Skeletal muscle tissue (tissue), 3 donors: ENCODE measurements at regions not wholly inside any gene's neighbourhood (a gene's known extent, or its start where the extent isn't known, plus 50 kb on each side); places are given as distances from the start of the nearest gene placed in this dataset.
"Not testable (repeated sequence)": the region's sequence is repeated elsewhere in the genome, so short reads cannot be mapped to it uniquely, and the experiment has no call there.

ENCODE experiments used
- H3K27ac ChIP-seq: one replicate; pipeline ENCODE4 v1.7.0; 2013; ENCODE audit warnings: mild to moderate bottlenecking, low read depth, low read length, inconsistent platforms
- H3K27me3 ChIP-seq, 3 donors: one replicate each; pipeline ENCODE4 v1.7.0; 2013; ENCODE audit warnings: low read length in 3 of 3; ENCODE audit not compliant: control insufficient read depth in 3 of 3, insufficient read depth in 3 of 3
- H3K36me3 ChIP-seq, 3 donors: one replicate each; pipeline ENCODE4 v1.7.0; 2013; ENCODE audit warnings: low read length in 3 of 3; ENCODE audit not compliant: control insufficient read depth in 3 of 3, insufficient read depth in 3 of 3
- H3K4me1 ChIP-seq, 3 donors: one replicate each; pipeline ENCODE4 v1.7.0; 2013; ENCODE audit warnings: low read length in 3 of 3, mild to moderate bottlenecking in 3 of 3; ENCODE audit not compliant: control insufficient read depth in 3 of 3, insufficient read depth in 3 of 3
- H3K4me3 ChIP-seq, 3 donors: one replicate each; pipeline ENCODE4 v1.7.0; 2013; ENCODE audit warnings: low read length in 3 of 3
- H3K9ac ChIP-seq, 3 donors: one replicate each; pipeline ENCODE4 v1.7.0; 2013; ENCODE audit warnings: low read length in 3 of 3, mild to moderate bottlenecking in 3 of 3, moderate library complexity in 2 of 3, low read depth in 1 of 3
- H3K9me3 ChIP-seq, 3 donors: one replicate each; pipeline ENCODE4 v1.7.0; 2013; ENCODE audit warnings: low read length in 3 of 3; ENCODE audit not compliant: control insufficient read depth in 3 of 3
- donor health status: Osteomylitis.

GRCh38 chr7:51452694-51453093 lies 136.1 kb upstream of the COBL start:
- no peak overlapping the region for H3K27ac ChIP-seq
- no peaks in the 10 kb centered on the region for H3K36me3 ChIP-seq

DNA sequence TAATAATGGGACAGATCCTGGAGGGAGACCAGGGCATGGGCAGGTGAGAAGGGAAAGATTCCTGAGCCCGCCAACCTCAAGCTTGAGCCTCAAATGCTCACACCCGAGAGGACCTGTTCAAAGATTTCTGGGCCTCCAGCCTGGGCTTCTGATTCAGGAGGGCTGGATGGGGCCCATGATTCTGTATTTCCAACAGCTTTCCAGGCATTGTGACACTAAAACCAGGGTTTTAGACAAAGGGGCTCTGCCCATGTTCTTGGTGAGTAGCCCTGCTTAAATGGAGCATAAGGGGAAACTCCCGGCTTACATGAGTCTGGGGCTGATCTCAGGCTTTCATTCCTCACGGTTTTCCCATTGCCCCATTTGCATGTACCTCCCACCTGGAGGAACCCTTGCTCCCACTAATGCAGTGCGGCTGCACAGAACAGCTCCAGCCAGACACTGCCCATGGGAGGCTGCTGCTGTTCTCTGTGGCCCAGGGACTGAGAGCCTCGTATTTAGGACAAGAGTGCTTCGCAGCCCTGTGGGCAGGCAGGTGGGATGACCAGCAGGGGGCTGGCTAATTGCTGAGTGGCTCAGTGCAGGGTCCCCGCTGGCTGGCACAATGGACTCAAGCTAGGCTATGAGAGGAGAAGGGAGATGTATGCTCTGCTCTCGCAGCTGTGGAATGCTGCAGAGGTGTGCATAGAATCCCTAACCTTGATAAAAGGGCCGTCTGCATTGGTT lies 135.3 kb upstream of the COBL start:
- no peak overlapping the region for H3K4me3 ChIP-seq
- H3K9ac ChIP-seq = no peak overlapping the region
- no peaks in the 10 kb centered on the region for H3K36me3 ChIP-seq
- no peak overlapping the region for H3K27ac ChIP-seq
- no peaks in the 10 kb centered on the region for H3K27me3 ChIP-seq
- no peaks in the 10 kb centered on the region for H3K9me3 ChIP-seq
- H3K4me1 ChIP-seq = no peaks in the 10 kb centered on the region

More at GRCh38 chr7:51452694-51453093, 136.1 kb upstream of the COBL start:
- H3K9ac ChIP-seq = no peak overlapping the region
- no peaks in the 10 kb centered on the region for H3K4me1 ChIP-seq
- H3K9me3 ChIP-seq = no peaks in the 10 kb centered on the region
- no peaks in the 10 kb centered on the region for H3K27me3 ChIP-seq
- H3K4me3 ChIP-seq = no peak overlapping the region

- no peaks in the 10 kb centered on the region for H3K27me3 ChIP-seq
- no peaks in the 10 kb centered on the region for H3K4me1 ChIP-seq
- no peak overlapping the region for H3K9ac ChIP-seq
- H3K4me3 ChIP-seq = no peak overlapping the region
- no peak overlapping the region for H3K27ac ChIP-seq
- no peaks in the 10 kb centered on the region for H3K36me3 ChIP-seq
- H3K9me3 ChIP-seq = no peaks in the 10 kb centered on the region
These were observed 133.9 kb upstream of the COBL start for GRCh38 chr7:51450541-51450940.

GRCh38 chr7:51446785-51447184 lies 130.2 kb upstream of the COBL start:
- Histone ChIP-seq H3K4me3 (no peak overlapping the region), H3K27me3 (no peaks in the 10 kb centered on the region), H3K27ac (no peak overlapping the region), H3K4me1 (no peaks in the 10 kb centered on the region), H3K9ac (no peak overlapping the region), H3K9me3 (peaks cover 0 to 4% (median 0%) of the 10 kb centered on the region in 3 donors), H3K36me3 (no peaks in the 10 kb centered on the region)

DNA sequence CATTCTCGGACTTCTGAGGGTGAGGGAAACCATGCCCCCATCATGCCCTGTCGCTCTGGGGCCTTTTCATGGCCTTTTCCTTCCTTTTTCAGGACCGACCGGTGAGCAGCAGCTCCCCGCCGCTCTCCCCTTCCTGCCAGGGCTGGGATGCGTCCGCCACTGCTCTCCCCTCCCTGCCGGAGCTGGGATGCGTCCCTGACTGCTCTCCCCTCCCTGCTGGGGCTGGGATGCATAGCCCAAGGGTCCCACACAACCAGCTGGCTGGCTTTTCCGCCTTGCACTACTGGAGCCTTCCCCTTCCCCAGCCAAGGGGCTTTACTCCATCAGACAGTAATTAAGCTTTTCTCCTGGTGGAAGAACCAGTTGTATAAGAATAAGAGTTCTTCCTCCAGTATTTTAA lies 129.7 kb upstream of the COBL start:
- no peak overlapping the region for H3K4me3 ChIP-seq
- no peaks in the 10 kb centered on the region for H3K27me3 ChIP-seq
- H3K9me3 ChIP-seq = peaks cover 0 to 4% (median 0%) of the 10 kb centered on the region in 3 donors
- no peaks in the 10 kb centered on the region for H3K36me3 ChIP-seq
- H3K9ac ChIP-seq = no peak overlapping the region
- H3K4me1 ChIP-seq = no peaks in the 10 kb centered on the region
- H3K27ac ChIP-seq = no peak overlapping the region

DNA sequence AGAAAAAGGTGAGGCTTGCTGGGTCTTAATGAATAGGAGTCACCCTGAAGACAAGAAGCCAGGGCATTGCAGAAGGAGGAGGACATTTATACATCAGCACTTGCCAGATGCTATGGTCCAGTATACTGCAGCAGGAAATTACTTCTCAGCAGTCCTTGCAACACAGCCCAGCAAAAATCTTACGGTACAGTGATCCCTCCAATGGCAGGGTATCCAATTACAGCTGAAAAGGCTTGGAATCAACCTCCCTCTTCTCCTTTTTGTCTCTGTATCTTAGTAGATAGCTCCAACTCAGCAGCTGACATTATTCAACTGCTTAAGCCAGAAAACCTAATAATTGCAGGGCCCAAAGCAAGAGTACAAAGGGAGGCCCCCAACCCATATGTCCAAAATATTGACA lies 128.3 kb upstream of the COBL start:
- Histone ChIP-seq H3K27ac (no peak overlapping the region), H3K27me3 (no peaks in the 10 kb centered on the region), H3K4me1 (no peaks in the 10 kb centered on the region), H3K4me3 (no peak overlapping the region), H3K9me3 (peaks cover 0 to 4% (median 0%) of the 10 kb centered on the region in 3 donors), H3K36me3 (no peaks in the 10 kb centered on the region), H3K9ac (no peak overlapping the region)

GRCh38 chr7:51430480-51431086 lies 114.0 kb upstream of the COBL start:
- Histone ChIP-seq H3K36me3 (no peaks in the 10 kb centered on the region), H3K4me3 (no peak overlapping the region), H3K27ac (no peak overlapping the region), H3K9ac (no peak overlapping the region), H3K9me3 (no peaks in the 10 kb centered on the region), H3K4me1 (peaks cover 0 to 3% (median 0%) of the 10 kb centered on the region in 3 donors), H3K27me3 (peaks cover 0 to 13% (median 0%) of the 10 kb centered on the region in 3 donors)

GRCh38 chr7:51428217-51428887 lies 111.7 kb upstream of the COBL start:
- peaks cover 0 to 3% (median 0%) of the 10 kb centered on the region in 3 donors for H3K4me1 ChIP-seq
- H3K9ac ChIP-seq = no peak overlapping the region
- peaks cover 0 to 8% (median 0%) of the 10 kb centered on the region in 3 donors for H3K27me3 ChIP-seq
- H3K9me3 ChIP-seq = no peaks in the 10 kb centered on the region
- H3K36me3 ChIP-seq = no peaks in the 10 kb centered on the region
- H3K4me3 ChIP-seq = no peak overlapping the region
- H3K27ac ChIP-seq = no peak overlapping the region

- H3K27ac ChIP-seq = no peak overlapping the region
- no peak overlapping the region for H3K9ac ChIP-seq
- H3K36me3 ChIP-seq = no peaks in the 10 kb centered on the region
- H3K9me3 ChIP-seq = no peaks in the 10 kb centered on the region
- H3K27me3 ChIP-seq = peaks cover 0 to 6% (median 0%) of the 10 kb centered on the region in 3 donors
- no peak overlapping the region for H3K4me3 ChIP-seq
- peaks cover 0 to 3% (median 0%) of the 10 kb centered on the region in 3 donors for H3K4me1 ChIP-seq
These were observed 109.6 kb upstream of the COBL start for GRCh38 chr7:51426163-51426562.

- H3K9ac ChIP-seq, H3K36me3 ChIP-seq, H3K9me3 ChIP-seq, H3K27me3 ChIP-seq, H3K27ac ChIP-seq, H3K4me3 ChIP-seq, H3K4me1 ChIP-seq: not testable (repeated sequence)
These were observed 93.3 kb upstream of the COBL start for GRCh38 chr7:51409934-51410333.
